ENCODE measurements at regions not wholly inside any gene's neighbourhood (a gene's known extent, or its start where the extent isn't known, plus 50 kb on each side); places are given as distances from the start of the nearest gene placed in this dataset.

DNA sequence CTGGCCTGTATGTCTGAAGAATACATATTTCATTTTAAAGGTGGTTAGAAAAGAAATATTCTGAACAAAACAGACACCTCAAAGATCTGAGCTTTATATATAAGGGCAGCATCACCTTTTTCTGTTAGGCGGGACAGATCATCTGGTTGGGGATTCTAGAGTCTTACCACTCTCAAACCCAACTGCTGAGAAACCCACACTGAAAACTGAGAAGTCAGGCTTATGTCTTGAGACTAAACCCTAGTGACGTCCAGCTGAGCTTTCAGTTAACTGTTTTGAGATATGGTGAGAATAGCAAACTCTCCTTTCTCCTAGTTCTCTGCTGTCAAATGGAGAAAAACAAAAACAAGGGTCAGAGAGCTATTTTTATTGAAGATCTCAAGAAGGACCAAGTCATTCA lies 63.7 kb upstream of the CCN6 start:
- no peaks in the 10 kb centered on the region for H3K79me2 ChIP-seq (replicated peaks; ENCODE audit: insufficient read depth, low read length)
- no peaks in the 10 kb centered on the region for H3K9me3 ChIP-seq (ENCODE audit: low read length)
- no peak overlapping the region for H3K4me2 ChIP-seq (ENCODE audit: low read length)
- H3K27ac ChIP-seq (ENCODE audit: low read length): no peak overlapping the region
- H2AFZ ChIP-seq (ENCODE audit: low read depth, low read length): no peak overlapping the region
- no peaks in the 10 kb centered on the region for H4K20me1 ChIP-seq (ENCODE audit: insufficient read depth)
- H3K4me3 ChIP-seq (ENCODE audit: low read length): no peak overlapping the region
- H3K27me3 ChIP-seq (ENCODE audit: insufficient read depth, low read depth, low read length): no peaks in the 10 kb centered on the region
- TF ChIP-seq, protein P1, sequence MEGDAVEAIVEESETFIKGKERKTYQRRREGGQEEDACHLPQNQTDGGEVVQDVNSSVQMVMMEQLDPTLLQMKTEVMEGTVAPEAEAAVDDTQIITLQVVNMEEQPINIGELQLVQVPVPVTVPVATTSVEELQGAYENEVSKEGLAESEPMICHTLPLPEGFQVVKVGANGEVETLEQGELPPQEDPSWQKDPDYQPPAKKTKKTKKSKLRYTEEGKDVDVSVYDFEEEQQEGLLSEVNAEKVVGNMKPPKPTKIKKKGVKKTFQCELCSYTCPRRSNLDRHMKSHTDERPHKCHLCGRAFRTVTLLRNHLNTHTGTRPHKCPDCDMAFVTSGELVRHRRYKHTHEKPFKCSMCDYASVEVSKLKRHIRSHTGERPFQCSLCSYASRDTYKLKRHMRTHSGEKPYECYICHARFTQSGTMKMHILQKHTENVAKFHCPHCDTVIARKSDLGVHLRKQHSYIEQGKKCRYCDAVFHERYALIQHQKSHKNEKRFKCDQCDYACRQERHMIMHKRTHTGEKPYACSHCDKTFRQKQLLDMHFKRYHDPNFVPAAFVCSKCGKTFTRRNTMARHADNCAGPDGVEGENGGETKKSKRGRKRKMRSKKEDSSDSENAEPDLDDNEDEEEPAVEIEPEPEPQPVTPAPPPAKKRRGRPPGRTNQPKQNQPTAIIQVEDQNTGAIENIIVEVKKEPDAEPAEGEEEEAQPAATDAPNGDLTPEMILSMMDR (IDR thresholded peaks at IDR 0.05; ENCODE audit: poor library complexity, severe bottlenecking): no peak
- TF ChIP-seq TAF1 (IDR thresholded peaks at IDR 0.05; ENCODE audit: low read depth) (no peak), RAD21 (conservative IDR thresholded peaks at IDR 0.05) (no peak), EZH2 (IDR thresholded peaks at IDR 0.05; ENCODE audit: borderline replicate concordance, insufficient read depth, low read length, poor library complexity, severe bottlenecking) (no peak), MXI1 (conservative IDR thresholded peaks at IDR 0.05; ENCODE audit: poor library complexity, severe bottlenecking) (no peak), POLR2AphosphoS5 (IDR thresholded peaks at IDR 0.05) (no peak), EP300 (conservative IDR thresholded peaks at IDR 0.05; ENCODE audit: poor library complexity, severe bottlenecking) (no peak), SMC3 (conservative IDR thresholded peaks at IDR 0.05; ENCODE audit: poor library complexity) (no peak)
- TF ChIP-seq, protein P2, sequence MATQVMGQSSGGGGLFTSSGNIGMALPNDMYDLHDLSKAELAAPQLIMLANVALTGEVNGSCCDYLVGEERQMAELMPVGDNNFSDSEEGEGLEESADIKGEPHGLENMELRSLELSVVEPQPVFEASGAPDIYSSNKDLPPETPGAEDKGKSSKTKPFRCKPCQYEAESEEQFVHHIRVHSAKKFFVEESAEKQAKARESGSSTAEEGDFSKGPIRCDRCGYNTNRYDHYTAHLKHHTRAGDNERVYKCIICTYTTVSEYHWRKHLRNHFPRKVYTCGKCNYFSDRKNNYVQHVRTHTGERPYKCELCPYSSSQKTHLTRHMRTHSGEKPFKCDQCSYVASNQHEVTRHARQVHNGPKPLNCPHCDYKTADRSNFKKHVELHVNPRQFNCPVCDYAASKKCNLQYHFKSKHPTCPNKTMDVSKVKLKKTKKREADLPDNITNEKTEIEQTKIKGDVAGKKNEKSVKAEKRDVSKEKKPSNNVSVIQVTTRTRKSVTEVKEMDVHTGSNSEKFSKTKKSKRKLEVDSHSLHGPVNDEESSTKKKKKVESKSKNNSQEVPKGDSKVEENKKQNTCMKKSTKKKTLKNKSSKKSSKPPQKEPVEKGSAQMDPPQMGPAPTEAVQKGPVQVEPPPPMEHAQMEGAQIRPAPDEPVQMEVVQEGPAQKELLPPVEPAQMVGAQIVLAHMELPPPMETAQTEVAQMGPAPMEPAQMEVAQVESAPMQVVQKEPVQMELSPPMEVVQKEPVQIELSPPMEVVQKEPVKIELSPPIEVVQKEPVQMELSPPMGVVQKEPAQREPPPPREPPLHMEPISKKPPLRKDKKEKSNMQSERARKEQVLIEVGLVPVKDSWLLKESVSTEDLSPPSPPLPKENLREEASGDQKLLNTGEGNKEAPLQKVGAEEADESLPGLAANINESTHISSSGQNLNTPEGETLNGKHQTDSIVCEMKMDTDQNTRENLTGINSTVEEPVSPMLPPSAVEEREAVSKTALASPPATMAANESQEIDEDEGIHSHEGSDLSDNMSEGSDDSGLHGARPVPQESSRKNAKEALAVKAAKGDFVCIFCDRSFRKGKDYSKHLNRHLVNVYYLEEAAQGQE (IDR thresholded peaks at IDR 0.05; ENCODE audit: borderline replicate concordance): no peak
- no peaks in the 10 kb centered on the region for H3F3A ChIP-seq (ENCODE audit: insufficient read depth, low read length, poor library complexity, severe bottlenecking)
- no peaks in the 10 kb centered on the region for H3K36me3 ChIP-seq (ENCODE audit: insufficient read depth, low read length)
- H3K9me2 ChIP-seq (ENCODE audit: insufficient read depth, low read length): no peaks in the 10 kb centered on the region
- no peak overlapping the region for H3K9ac ChIP-seq (ENCODE audit: low read length)

DNA sequence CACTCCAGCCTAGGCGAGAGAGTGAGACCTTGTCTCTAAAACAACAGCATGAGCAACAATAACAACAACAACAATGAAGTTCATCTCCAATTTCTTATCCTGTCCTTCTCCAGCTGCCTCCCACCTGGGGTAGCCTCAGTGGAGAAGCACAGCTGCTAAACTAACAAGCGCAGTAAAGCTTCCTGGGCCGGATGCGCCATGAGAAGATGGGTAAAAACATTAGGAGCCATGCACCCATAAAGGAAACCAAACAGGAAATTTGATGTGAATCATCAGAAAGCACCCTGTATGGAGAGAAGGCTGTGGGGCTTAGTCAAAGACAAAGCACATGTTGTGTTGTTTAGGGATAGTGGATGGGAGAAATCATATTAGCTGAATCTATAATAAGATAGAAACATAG lies 61.1 kb upstream of the CCN6 start:
- H3K4me2 ChIP-seq (ENCODE audit: low read length): no peak overlapping the region
- no peaks in the 10 kb centered on the region for H3K9me2 ChIP-seq (ENCODE audit: insufficient read depth, low read length)
- no peaks in the 10 kb centered on the region for H3F3A ChIP-seq (ENCODE audit: insufficient read depth, low read length, poor library complexity, severe bottlenecking)
- no peak overlapping the region for H3K4me3 ChIP-seq (ENCODE audit: low read length)
- H3K9ac ChIP-seq (ENCODE audit: low read length): no peak overlapping the region
- TF ChIP-seq, protein P2 (IDR thresholded peaks at IDR 0.05; ENCODE audit: borderline replicate concordance): no peak
- TF ChIP-seq, protein P1 (IDR thresholded peaks at IDR 0.05; ENCODE audit: poor library complexity, severe bottlenecking): no peak
- TF ChIP-seq SMC3 (conservative IDR thresholded peaks at IDR 0.05; ENCODE audit: poor library complexity) (no peak), RAD21 (conservative IDR thresholded peaks at IDR 0.05) (no peak), MXI1 (conservative IDR thresholded peaks at IDR 0.05; ENCODE audit: poor library complexity, severe bottlenecking) (no peak), POLR2AphosphoS5 (IDR thresholded peaks at IDR 0.05) (no peak), TAF1 (IDR thresholded peaks at IDR 0.05; ENCODE audit: low read depth) (no peak), EP300 (conservative IDR thresholded peaks at IDR 0.05; ENCODE audit: poor library complexity, severe bottlenecking) (no peak), EZH2 (IDR thresholded peaks at IDR 0.05; ENCODE audit: borderline replicate concordance, insufficient read depth, low read length, poor library complexity, severe bottlenecking) (no peak)
- no peak overlapping the region for H2AFZ ChIP-seq (ENCODE audit: low read depth, low read length)
- no peaks in the 10 kb centered on the region for H4K20me1 ChIP-seq (ENCODE audit: insufficient read depth)
- H3K9me3 ChIP-seq (ENCODE audit: low read length): no peaks in the 10 kb centered on the region
- H3K27me3 ChIP-seq (ENCODE audit: insufficient read depth, low read depth, low read length): no peaks in the 10 kb centered on the region
- H3K79me2 ChIP-seq (replicated peaks; ENCODE audit: insufficient read depth, low read length): no peaks in the 10 kb centered on the region
- H3K36me3 ChIP-seq (ENCODE audit: insufficient read depth, low read length): no peaks in the 10 kb centered on the region
- H3K27ac ChIP-seq (ENCODE audit: low read length): peak overlapping the region; percentile 55
